Muscle of arm (tissue), 1 donor: ENCODE measurements at regions not wholly inside any gene's neighbourhood (a gene's known extent, or its start where the extent isn't known, plus 50 kb on each side); places are given as distances from the start of the nearest gene placed in this dataset.
"Not testable (repeated sequence)": the region's sequence is repeated elsewhere in the genome, so short reads cannot be mapped to it uniquely, and the experiment has no call there.

ENCODE experiments used
- DNase-seq: peaks from one replicate; pipeline ENCODE4 v3.0.0-alpha.2; 2013

DNA sequence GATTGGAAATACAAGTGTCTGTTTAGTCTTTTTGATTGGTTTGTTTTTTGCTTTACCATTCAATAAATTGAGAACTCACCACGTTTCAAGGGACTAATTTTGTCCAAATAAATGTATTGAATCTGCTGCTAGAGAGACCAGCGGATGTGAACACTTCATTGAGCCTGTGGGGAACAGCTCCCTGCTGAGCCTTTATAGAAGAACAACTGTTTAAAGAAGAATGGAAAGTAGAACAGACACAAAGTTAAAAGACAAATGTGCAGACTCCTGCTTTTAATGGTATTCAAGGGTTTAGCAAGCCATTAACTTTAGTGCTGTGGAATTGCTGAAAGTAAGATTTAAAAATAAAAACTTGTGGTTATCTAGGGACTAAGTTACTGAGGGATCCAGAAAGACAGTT, 817.7 kb upstream of the B3GALT2 start:
- no peak for DNase-seq

DNA sequence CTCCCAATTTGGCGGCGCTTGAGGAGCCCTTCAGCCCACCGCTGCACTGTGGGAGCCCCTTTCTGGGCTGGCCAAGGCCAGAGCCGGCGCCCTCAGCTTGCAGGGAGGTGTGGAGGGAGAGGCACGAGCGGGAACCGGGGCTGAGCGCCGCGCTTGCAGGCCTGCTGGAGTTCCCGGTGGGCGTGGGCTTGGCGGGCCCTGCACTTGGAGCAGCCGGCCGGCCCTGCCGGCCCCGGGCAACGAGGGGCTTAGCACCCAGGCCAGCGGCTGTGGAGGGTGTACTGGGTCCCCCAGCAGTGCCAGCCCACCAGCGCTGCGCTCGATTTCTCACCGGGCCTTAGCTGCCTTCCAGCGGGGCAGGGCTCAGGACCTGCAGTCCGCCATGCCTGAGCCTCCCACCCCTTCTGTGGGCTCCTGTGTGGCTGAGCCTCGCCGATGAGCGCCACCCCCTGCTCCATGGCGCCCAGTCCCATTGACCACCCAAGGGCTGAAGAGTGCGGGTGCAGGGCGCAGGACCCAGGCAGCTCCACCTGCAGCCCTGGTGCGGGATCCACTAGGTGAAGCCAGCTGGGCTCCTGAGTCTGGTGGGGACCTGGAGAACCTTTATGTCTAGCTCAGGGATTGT, 815.4 kb upstream of the B3GALT2 start:
- DNase-seq: not testable (repeated sequence)

DNA sequence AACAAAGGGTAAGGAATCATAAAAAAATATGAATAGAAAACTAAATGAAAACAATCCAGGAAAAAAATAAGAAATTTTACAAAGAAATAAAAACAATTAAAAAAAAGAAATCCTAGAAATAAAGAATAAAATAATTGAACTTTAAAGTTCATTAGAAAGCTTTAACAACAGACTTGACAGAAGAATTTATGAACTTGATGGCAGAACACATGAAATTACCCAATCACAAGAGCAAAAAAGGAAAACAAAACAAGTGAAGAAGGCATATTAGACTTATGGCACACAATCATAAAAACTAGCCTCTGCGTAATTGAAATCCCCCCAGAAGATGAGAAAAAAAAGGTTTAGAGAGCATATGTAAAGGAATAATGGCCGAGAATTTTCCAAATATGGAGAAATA, 802.5 kb upstream of the B3GALT2 start:
- DNase-seq: no peak

DNA sequence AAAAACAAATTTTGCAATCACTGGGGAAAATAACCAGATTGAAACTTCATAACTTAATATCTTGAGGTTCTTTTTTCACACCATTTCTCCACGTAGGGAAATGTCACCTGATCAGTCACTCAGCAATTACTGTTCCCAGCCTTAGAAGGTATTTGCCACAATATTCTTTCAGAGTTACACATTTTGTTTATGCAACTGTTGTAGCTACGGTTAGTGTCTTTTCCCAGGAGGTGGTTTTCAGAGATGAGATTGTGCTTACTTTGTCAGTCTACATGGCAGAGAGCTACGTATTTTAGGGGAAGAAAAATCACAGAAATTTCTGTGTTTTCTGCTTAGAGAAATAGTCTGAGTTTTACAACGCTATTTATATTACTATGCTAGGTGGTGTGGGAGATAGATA, 792.8 kb upstream of the B3GALT2 start:
- no peak for DNase-seq

DNA sequence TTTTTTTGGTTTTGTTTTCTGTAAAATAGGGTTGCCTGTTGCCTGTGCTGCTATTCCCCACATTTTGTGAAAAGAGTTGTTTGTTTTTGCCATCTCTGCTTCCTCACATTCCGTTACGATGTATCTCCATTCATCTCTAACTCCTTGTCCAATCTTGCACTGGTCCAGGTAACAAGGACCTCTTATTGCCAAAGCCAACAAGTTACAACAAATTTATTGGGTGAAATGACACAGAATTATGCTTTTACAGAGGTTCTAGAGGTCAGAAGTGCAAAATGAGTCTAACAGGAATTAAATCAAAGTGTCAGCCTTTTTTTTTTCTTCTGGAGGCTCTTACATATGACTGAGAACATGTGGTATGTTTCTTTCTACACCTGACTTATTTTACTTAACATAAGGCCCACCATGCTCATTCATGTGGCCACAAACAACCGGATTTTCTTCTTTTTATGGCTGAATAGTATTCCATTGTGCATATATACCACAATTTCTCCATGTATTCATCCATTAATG, 787.9 kb upstream of the B3GALT2 start:
- DNase-seq: no peak

DNA sequence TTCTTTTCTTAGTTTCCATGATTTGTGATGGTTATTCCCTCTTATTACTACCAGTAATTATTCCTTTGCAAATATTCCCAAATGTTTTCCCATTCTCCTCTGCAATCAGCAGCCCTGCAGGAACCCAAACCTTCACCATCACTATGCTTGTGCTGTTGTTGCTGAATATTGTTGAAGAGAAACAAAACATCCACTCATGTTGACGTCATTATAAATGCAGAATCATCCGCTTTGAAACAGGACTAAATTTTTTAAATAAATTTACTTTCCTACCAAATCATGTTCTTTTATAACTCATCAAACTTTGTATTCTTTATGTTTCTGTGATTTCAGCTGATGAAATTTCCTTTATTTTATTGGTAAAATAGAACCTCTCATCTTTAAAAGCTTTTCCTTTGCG, 787.0 kb upstream of the B3GALT2 start:
- DNase-seq: no peak

DNA sequence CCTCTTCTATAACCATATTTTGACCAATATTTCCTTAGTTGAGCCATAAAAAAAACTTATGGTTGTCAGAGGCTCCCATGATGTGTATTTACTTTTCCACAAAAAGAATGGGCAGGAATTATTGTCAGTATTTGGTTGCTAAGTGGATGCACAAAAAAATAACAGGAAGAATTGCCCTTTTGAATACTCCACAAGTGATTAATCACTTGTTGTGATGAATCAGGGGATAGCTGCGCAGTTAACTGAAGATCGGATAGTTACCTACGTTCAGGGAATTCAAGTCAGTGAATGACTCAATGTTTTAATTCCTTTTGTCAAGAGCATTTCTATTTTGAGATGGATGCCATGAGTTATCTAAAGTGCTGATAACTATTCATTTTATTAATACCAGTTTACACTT, 785.2 kb upstream of the B3GALT2 start:
- no peak for DNase-seq

DNA sequence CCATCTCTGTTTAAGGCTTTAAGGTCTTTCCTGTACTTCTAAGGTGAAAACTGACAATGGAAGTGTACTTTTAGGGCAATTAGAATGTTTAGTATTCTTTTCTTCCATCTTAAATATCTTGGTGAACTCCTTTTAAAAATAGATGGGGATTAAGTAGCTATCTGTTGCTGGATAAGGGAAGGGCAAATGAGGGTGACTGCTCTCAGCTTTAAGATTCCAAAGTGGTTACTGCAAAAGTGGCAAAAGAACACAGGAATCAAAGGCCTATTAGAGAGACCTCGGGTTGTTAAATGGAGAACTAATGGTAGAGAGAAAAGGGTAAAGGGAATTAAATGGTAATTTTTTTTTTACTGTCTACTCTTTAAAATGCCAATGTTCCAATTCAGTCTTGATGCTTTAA, 774.1 kb upstream of the B3GALT2 start:
- DNase-seq: no peak

DNA sequence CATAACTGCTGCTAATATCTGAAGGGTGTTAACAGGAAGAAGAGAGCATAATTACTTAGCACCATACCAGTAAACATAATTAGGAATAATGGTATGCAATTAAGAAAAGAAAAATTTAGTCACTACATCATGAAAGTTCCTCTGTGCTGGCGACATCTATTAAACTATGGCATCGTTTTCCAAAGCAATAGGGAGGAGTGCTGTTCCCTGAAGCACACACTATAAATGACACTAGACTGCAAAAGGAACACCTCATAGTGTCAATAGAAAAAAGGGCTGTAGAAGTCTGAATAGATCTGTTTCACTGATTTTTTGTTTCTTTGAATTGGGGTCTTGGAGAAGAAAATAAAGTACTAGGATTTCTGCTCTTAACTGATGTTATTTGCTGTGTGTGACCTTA, 773.6 kb upstream of the B3GALT2 start:
- DNase-seq: no peak

DNA sequence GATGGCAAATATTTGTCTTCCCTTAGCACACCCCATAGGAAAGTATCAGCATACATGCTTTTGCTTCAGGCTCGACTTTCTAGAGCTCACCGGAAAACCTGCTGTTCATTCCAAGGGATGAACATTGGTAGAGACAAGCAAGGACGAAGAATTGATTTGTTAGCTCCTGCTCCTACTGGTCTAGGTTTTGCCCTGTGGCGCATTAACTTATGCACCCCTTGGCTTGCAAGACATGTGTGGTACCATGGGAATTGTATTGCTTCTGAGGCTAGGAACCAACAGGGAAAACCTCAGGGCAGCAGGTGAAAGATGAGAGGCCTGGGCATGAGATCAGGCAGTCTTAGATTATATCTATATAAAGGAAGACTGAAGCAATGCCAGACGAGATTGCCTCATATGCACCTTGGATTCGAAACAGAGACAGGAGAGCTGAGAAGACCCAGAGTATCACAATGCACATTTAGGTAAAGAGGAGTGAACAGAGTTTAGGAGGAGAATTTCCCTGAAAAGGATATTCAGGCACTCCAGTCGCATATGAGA, 771.2 kb upstream of the B3GALT2 start:
- DNase-seq: no peak

DNA sequence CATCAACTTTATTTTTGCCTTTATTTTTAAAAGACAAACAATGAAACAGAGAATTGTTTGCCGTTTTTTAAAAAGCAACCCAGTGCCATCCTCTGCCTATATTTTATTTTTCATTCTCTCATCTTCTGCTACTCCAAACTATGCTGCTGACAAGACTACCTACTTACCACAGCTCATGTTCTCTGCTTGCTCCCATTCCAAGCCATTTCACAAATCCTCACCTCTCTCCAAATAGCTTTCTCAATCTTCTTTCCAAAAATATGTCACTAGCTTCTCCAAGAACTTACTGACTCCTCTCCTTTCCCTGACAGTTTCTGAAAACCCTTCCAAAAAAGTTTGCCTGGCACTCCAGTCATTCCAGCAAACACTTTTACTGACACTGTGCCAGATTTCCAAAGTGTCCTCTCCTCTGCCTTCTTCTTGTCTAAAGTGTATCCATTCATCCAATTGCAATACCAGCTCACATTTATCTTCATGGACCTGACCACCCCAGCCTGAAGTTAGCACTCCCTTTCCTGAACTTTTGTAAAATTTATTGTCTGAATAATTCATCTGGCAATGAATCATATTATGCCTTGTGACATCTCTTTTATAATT, 766.5 kb upstream of the B3GALT2 start:
- no peak for DNase-seq

DNA sequence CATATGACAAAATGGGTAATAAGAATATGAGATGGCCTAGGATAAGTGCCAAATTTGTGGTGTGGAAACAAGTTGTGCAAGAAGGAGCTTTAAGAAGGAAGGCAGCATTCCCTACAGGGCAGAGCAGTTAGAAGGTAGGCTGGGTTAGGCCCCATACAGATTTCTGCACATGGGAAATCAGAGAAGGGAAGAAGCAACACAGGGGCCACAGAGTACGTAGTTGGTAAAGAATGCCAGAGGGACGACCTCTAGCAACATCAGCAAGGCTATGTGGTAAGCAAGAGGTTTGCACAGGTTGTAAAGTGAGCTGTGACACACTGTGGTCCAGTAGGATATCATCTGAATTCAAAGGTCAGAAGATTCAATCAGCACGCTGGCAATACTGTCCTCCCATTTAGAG, 765.6 kb upstream of the B3GALT2 start:
- no peak for DNase-seq

DNA sequence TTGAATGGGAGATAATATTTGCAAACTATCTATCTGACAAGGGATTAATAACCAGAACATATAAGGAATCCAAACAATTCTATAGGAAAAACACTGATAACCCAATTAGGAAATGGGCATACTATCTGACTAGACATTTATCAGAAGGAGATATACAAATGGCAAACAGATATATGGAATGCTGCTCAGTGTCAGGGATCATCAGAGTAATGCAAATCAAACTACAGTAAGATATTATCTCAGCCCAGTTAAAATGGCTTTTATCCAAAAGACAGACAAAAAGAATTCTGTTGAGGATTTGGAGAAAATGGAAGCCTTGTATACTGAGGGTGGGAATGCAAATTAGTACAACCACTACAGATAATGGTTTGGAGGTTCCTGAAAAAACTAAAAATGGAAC, 758.0 kb upstream of the B3GALT2 start:
- DNase-seq: no peak

DNA sequence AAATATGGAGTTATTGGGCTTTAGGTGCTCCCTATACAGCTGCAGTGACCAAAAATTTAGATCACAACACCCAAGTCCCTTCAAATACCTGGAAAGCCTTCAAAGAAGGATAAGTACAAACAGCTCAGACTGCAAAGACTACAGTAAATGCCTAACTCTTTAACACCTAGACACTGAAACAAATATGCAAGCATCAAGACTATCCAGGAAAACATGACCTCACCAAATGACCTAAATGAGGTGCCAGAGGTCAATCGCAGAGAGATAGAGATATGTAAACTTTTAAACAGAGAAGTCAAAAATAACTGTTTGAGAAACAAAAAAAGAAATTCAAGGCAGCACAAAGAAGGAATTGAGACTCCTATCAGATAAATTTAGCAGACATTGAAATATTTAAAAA, 753.8 kb upstream of the B3GALT2 start:
- no peak for DNase-seq

DNA sequence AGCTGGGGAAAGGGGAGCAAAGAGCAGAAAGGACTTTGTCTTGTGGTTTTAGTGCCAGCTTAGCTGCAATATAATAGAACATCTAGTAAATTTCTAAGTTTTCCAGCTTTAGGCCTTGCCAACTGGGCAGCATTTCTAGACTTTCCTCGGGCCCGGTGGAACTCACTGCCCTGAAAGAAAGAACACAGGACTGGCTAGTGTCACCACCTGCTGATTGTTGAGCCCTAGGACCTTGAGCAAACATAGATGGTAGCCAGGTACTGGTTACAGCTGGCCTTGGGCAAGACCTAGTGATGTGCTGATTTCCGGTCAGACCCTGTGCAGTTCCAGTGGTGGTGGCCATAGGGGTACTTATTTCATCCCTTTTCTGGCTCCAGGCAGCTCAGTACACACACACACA, 753.2 kb upstream of the B3GALT2 start:
- no peak for DNase-seq

DNA sequence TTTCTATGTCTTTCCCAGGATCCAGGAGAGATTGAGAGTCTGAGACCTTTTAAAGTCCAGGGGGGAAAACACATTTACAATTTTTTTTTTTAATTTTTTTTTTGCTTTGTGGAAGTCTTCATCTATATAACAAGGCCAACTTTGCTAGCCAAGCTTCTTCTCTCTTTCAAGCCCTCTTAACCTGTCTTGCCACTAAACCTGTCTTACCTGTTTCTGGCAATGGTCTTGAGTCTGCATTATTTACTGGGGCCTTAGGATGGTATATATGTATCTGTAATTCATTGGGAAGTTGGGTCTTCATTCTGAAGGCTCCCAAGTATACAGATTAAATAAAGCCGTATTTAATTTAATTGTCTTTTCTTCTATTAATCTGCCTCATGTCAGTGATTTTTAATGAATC, 750.9 kb upstream of the B3GALT2 start:
- DNase-seq: no peak

DNA sequence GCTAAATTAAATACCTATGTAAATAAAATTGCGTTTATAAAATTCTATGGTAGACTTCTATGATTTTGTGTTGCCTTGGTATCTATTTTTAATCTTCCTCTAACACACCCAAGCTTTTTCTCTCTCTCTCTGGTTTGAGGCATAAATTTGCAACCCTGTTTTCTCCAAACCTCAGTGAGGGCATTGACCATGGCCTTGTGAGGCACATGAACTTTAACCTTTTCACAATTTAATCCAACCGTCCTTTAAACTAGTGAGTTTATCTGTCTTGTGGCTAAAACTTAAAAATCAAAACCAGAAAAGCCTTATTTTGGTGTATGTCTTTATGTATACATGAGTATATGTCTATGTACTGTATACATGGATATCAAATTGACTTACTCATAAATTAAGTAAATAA, 746.6 kb upstream of the B3GALT2 start:
- DNase-seq: no peak

DNA sequence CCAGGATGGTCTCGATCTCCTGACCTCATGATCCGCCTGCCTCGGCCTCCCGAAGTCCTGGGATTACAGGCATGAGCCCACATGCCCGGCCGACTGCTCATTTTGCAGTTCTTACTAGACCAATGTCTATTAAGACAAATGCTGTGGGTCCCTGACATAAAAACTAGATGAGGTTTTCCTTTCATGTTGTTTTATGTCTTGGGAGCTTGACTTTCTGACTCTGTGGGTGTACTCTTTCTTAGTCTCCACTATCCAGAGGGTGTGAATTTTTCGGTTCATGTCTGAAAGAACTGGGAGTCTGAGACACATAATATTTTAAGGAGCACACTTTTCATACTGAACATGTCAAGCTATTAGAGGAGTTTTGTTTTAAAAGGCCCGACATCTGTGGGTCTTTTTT, 744.9 kb upstream of the B3GALT2 start:
- no peak for DNase-seq

DNA sequence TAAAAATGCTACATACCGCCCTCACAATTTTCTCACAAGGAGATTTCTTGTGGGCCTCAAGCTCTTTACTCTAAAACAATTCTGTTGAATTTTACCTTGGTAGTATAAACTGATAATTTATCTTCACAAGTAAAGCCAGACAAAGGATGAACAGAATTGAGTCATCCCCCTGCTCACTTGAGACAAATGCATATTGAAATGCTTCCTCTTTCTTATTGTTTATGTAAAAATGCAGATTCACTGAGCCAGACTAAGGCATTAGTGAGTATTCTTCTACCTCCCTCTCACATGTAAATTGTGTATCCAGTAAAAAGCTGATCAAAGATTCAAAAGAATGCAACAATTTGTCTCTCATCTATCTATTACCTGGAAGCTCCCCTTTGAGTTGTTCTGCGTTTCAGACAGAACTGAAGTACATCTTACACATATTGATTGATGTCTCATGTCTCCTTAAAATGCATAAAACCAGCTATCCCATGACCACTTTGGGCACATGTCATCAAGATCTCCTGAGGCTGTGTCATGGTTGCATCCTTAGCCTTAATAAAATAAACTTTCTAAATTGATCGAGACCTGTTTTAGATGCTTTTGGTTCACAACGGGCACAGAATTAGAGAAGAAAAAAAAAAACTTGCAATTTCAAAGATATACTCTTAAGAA, 743.1 kb upstream of the B3GALT2 start:
- DNase-seq: no peak

DNA sequence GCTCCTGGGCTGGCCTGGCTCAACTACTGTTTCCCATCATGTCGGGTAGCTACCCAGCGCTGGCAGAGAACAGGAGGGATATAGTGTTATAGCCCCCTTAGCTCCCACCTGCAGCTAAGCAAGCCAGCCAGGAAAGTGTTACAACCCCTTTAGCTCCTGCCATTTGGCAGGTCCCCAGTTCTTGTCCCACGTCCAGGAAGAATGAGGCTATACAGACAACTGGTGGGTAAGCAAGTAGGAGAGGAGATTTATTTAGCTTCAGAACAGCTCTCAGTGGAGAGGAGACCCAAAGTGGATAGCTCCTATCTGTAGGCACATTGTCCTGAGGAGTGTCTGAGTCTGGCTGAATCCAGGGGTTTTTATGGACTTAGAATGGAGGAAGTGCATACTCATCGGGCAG, 741.1 kb upstream of the B3GALT2 start:
- no peak for DNase-seq

DNA sequence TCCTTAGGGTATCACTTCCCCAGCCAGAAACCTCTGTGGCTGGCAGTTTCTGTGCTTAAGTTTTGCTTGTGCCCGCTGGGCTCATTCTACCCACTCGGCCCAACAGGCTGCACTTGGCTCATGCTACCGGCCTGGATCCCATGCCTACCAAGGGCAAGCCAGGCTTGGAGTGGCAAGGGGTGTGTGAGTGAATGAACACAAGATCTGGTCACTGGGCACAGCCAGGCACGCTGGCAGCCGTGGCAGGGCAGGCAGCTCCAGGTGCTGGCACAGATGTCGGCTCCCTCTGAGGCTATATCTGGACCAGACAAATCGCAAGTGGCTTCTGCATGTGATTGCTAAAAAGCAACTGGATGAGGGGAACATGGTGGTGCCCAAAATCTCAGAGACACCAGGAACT, 740.5 kb upstream of the B3GALT2 start:
- no peak for DNase-seq

DNA sequence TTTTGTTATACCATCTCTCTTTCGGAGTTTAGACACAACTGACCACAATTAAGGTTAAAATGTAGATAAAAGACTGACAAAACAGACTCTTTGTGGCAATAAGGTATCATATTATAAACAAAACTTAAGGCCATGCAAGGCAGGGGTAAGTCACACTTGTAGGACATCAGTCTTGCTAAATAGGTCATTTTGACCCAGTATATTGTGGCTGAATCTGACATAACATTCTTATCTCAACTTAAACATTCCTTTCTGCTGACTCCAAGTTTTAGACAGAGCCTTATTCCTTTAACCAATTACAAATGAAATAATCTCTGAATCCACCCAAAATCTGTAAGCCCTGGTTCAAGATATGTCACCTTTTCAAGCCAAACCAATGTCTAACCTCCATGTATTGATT, 733.4 kb upstream of the B3GALT2 start:
- DNase-seq: no peak

DNA sequence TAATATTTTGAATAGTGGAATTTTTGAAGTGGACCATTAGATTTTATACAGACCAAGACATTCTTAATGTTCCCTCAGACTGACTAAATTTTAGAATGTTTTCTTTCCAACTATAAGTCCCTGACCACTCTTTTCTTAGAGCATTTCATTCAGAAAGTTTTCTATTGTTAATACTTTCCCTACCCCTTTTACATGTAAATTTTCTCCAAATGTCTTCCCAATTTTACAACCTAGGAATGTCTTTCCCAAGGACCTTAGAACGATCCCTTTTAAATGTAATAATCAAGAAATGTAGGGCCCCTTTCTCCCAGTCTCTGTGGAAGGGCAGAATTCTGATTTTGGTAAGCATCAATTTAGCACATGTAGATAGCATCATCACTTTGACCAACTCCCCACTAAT, 730.0 kb upstream of the B3GALT2 start:
- no peak for DNase-seq
